HEK293 (cell line): ENCODE measurements at regions not wholly inside any gene's neighbourhood (a gene's known extent, or its start where the extent isn't known, plus 50 kb on each side); places are given as distances from the start of the nearest gene placed in this dataset.

Experiments
- CTCF ChIA-PET: fragments of 350-600 bp; formaldehyde crosslinking; extraction: SDS; loops from one replicate; lab custom pipeline; 2021; ENCODE audit warnings: antibody characterized with exemption; lab: Yijun Ruan, JAX
- POLR2A ChIA-PET: fragments of 300-600 bp; formaldehyde crosslinking; extraction: SDS; loops from one replicate; lab custom pipeline; 2020; ENCODE audit warnings: antibody characterized with exemption, inconsistent platforms; lab: Yijun Ruan, JAX
- H3K27ac ChIP-seq: fragments of 200-500 bp; sonication (Bioruptor generic); 2 replicates; pipeline ENCODE4 v1.5.1; 2014; ENCODE audit warnings: low read depth, low read length, control low read depth, inconsistent platforms; ENCODE audit errors: extremely low read depth
- H3K36me3 ChIP-seq, 2 experiments: fragments of 200-500 bp in 1 of 2; sonication (Bioruptor generic) in 1 of 2; 1 replicate in 1 of 2; 2 replicates in 1 of 2; pipeline ENCODE4 v1.5.1; 2014 to 2017; ENCODE audit warnings: inconsistent platforms in 2 of 2, low read length in 2 of 2; ENCODE audit not compliant: control insufficient read depth in 2 of 2, insufficient read depth in 1 of 2
- H3K4me1 ChIP-seq: fragments of 200-500 bp; sonication (Bioruptor generic); 2 replicates; pipeline ENCODE4 v1.5.1; 2014; ENCODE audit warnings: mild to moderate bottlenecking, low read length, inconsistent platforms; ENCODE audit not compliant: control insufficient read depth, insufficient read depth
- H3K4me3 ChIP-seq: 2 replicates; pipeline ENCODE4 v1.5.1; 2011; ENCODE audit warnings: low read depth, mild to moderate bottlenecking, control low read depth, low read length, moderate library complexity
- H3K9me3 ChIP-seq: fragments of 200-500 bp; sonication (Bioruptor generic); 2 replicates; pipeline ENCODE4 v1.5.1; 2014; ENCODE audit warnings: low read depth, low read length, inconsistent platforms; ENCODE audit not compliant: control insufficient read depth, insufficient read depth
- BCL11A ChIP-seq: fragments of 450-650 bp; formaldehyde crosslinking; IDR thresholded peaks from 2 replicates; pipeline ENCODE4 v1.5.1; 2016; ENCODE audit warnings: low read depth, missing biosample characterization, missing genetic modification characterization
- KLF9 ChIP-seq: fragments of 450-650 bp; formaldehyde crosslinking; IDR thresholded peaks from 2 replicates; pipeline ENCODE4 v1.5.1; 2016; ENCODE audit warnings: missing biosample characterization, missing genetic modification characterization, low read depth
- MEIS1 ChIP-seq: sonication (generic); formaldehyde crosslinking; IDR thresholded peaks from 2 replicates; pipeline ENCODE4 v1.8.1; 2022; ENCODE audit warnings: missing genetic modification reagents, mild to moderate bottlenecking, borderline replicate concordance
- OSR2 ChIP-seq: fragments of 450-650 bp; formaldehyde crosslinking; IDR thresholded peaks from 2 replicates; pipeline ENCODE4 v1.5.1; 2016; ENCODE audit warnings: missing biosample characterization, missing genetic modification characterization
- OVOL3 ChIP-seq: fragments of 450-650 bp; formaldehyde crosslinking; IDR thresholded peaks from 2 replicates; pipeline ENCODE4 v1.5.1; 2016; ENCODE audit warnings: missing biosample characterization, missing genetic modification characterization
- RBAK ChIP-seq: fragments of 450-650 bp; formaldehyde crosslinking; IDR thresholded peaks from 2 replicates; pipeline ENCODE4 v1.5.1; 2016; ENCODE audit warnings: missing biosample characterization, missing genetic modification characterization
- SP2 ChIP-seq: fragments of 450-650 bp; formaldehyde crosslinking; IDR thresholded peaks from 2 replicates; pipeline ENCODE4 v1.5.1; 2016; ENCODE audit warnings: missing biosample characterization, missing genetic modification characterization
- ZFP3 ChIP-seq: fragments of 450-650 bp; formaldehyde crosslinking; IDR thresholded peaks from 2 replicates; pipeline ENCODE4 v1.5.1; 2016; ENCODE audit warnings: low read depth, missing biosample characterization, missing genetic modification characterization
- ZNF121 ChIP-seq: fragments of 450-650 bp; formaldehyde crosslinking; IDR thresholded peaks from 2 replicates; pipeline ENCODE4 v1.5.1; 2016; ENCODE audit warnings: missing biosample characterization, missing genetic modification characterization
- ZNF138 ChIP-seq: fragments of 450-650 bp; formaldehyde crosslinking; IDR thresholded peaks from 2 replicates; pipeline ENCODE4 v1.5.1; 2016; ENCODE audit warnings: missing biosample characterization, missing genetic modification characterization, borderline replicate concordance
- ZNF146 ChIP-seq: fragments of 450-650 bp; formaldehyde crosslinking; IDR thresholded peaks from 2 replicates; pipeline ENCODE4 v1.5.1; 2016; ENCODE audit warnings: missing biosample characterization, missing genetic modification characterization
- ZNF16 ChIP-seq: fragments of 450-650 bp; formaldehyde crosslinking; IDR thresholded peaks from 2 replicates; pipeline ENCODE4 v1.5.1; 2016; ENCODE audit warnings: low read depth, missing biosample characterization, missing genetic modification characterization
- ZNF341 ChIP-seq: fragments of 450-650 bp; formaldehyde crosslinking; IDR thresholded peaks from 2 replicates; pipeline ENCODE4; 2016; ENCODE audit warnings: low read depth, missing biosample characterization, missing genetic modification characterization
- ZNF544 ChIP-seq: fragments of 450-650 bp; formaldehyde crosslinking; IDR thresholded peaks from 2 replicates; pipeline ENCODE4 v1.5.0; 2017; ENCODE audit warnings: missing biosample characterization, missing genetic modification characterization
- ZNF560 ChIP-seq: fragments of 450-650 bp; formaldehyde crosslinking; IDR thresholded peaks from 2 replicates; pipeline ENCODE4 v1.5.1; 2017; ENCODE audit warnings: missing biosample characterization, missing genetic modification characterization, borderline replicate concordance
- ZNF596 ChIP-seq: fragments of 450-650 bp; IDR thresholded peaks from 2 replicates; pipeline ENCODE4 v1.5.0; 2018; ENCODE audit warnings: missing biosample characterization, mild to moderate bottlenecking, missing genetic modification characterization, moderate library complexity
- ZNF621 ChIP-seq: fragments of 450-650 bp; formaldehyde crosslinking; IDR thresholded peaks from 2 replicates; pipeline ENCODE4 v1.5.1; 2017; ENCODE audit warnings: missing biosample characterization, missing genetic modification characterization
- ZNF677 ChIP-seq: fragments of 450-650 bp; IDR thresholded peaks from 2 replicates; pipeline ENCODE4 v1.5.0; 2018; ENCODE audit warnings: missing biosample characterization, mild to moderate bottlenecking, missing genetic modification characterization, moderate library complexity
- TF ChIP-seq, protein P1 (sequence below): fragments of 450-650 bp; formaldehyde crosslinking; IDR thresholded peaks from 2 replicates; pipeline ENCODE4 v1.5.1; 2017; ENCODE audit warnings: missing biosample characterization, missing genetic modification characterization
- TF ChIP-seq, protein P2 (sequence below): fragments of 450-650 bp; formaldehyde crosslinking; IDR thresholded peaks from 2 replicates; pipeline ENCODE4 v1.5.1; 2016; ENCODE audit warnings: missing biosample characterization, missing genetic modification characterization
- TF ChIP-seq, protein P3 (sequence below): fragments of 450-650 bp; formaldehyde crosslinking; IDR thresholded peaks from 2 replicates; pipeline ENCODE4 v1.5.1; 2016; ENCODE audit warnings: missing biosample characterization, missing genetic modification characterization, borderline replicate concordance
- TF ChIP-seq, protein P4 (sequence below): fragments of 450-650 bp; formaldehyde crosslinking; IDR thresholded peaks from 2 replicates; pipeline ENCODE4 v1.5.1; 2016; ENCODE audit warnings: missing biosample characterization, missing genetic modification characterization

DNA sequence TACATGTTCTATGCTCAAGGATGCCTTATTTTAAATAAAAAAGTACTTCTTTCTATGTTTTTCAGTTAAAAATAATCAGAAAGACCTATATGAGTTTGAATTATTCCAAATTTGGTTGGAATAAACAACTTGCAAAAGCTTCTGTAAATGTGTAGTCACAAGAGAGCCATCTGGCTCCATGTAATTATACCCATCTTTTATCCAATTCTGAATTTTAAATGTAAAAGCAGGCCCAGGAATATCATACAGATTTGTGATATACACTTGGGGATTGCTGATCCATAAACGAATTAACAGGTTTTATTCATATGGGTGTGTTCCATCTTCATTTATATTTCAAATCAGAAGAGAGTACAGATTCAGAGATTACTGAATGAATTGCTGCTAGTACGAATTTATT is 329.2 kb upstream of the LRFN5 start (continued):
- TF ChIP-seq, protein P1, sequence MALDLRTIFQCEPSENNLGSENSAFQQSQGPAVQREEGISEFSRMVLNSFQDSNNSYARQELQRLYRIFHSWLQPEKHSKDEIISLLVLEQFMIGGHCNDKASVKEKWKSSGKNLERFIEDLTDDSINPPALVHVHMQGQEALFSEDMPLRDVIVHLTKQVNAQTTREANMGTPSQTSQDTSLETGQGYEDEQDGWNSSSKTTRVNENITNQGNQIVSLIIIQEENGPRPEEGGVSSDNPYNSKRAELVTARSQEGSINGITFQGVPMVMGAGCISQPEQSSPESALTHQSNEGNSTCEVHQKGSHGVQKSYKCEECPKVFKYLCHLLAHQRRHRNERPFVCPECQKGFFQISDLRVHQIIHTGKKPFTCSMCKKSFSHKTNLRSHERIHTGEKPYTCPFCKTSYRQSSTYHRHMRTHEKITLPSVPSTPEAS (tag by site-specific recombination) = no peak
- TF ChIP-seq ZNF621 (tag by site-specific recombination) (no peak), SP2 (no peak), ZNF677 (tag by site-specific recombination) (no peak), ZNF121 (tag by site-specific recombination) (no peak)
- TF ChIP-seq, protein P2, sequence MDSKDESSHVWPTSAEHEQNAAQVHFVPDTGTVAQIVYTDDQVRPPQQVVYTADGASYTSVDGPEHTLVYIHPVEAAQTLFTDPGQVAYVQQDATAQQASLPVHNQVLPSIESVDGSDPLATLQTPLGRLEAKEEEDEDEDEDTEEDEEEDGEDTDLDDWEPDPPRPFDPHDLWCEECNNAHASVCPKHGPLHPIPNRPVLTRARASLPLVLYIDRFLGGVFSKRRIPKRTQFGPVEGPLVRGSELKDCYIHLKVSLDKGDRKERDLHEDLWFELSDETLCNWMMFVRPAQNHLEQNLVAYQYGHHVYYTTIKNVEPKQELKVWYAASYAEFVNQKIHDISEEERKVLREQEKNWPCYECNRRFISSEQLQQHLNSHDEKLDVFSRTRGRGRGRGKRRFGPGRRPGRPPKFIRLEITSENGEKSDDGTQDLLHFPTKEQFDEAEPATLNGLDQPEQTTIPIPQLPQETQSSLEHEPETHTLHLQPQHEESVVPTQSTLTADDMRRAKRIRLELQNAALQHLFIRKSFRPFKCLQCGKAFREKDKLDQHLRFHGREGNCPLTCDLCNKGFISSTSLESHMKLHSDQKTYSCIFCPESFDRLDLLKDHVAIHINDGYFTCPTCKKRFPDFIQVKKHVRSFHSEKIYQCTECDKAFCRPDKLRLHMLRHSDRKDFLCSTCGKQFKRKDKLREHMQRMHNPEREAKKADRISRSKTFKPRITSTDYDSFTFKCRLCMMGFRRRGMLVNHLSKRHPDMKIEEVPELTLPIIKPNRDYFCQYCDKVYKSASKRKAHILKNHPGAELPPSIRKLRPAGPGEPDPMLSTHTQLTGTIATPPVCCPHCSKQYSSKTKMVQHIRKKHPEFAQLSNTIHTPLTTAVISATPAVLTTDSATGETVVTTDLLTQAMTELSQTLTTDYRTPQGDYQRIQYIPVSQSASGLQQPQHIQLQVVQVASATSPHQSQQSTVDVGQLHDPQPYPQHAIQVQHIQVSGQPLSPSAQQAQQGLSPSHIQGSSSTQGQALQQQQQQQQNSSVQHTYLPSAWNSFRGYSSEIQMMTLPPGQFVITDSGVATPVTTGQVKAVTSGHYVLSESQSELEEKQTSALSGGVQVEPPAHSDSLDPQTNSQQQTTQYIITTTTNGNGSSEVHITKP (tag by site-specific recombination) = no peak

DNA sequence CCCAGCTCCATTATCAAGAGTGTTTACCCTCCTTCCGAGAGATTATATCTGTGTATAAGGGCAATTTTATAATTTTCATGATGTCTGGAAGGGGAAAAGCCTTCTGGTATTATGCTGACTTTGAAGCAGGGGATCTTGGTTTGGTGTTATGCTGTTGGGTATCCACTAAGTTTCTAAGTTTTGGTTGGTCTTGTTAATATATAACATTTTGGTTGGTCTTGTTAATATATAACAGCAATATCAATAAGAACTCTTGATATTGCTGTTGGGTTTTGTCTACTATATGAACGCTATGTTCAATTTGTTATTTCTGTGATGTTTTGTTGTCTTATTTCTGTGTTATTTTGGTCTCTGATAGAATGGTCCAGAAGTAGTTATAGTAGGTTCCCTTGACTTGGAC is 349.2 kb upstream of the LRFN5 start:
- TF ChIP-seq ZFP3 (tag by site-specific recombination) (no peak), ZNF544 (tag by site-specific recombination) (no peak), MEIS1 (no peak), OVOL3 (tag by site-specific recombination) (no peak), KLF9 (no peak)
- TF ChIP-seq, protein P3, sequence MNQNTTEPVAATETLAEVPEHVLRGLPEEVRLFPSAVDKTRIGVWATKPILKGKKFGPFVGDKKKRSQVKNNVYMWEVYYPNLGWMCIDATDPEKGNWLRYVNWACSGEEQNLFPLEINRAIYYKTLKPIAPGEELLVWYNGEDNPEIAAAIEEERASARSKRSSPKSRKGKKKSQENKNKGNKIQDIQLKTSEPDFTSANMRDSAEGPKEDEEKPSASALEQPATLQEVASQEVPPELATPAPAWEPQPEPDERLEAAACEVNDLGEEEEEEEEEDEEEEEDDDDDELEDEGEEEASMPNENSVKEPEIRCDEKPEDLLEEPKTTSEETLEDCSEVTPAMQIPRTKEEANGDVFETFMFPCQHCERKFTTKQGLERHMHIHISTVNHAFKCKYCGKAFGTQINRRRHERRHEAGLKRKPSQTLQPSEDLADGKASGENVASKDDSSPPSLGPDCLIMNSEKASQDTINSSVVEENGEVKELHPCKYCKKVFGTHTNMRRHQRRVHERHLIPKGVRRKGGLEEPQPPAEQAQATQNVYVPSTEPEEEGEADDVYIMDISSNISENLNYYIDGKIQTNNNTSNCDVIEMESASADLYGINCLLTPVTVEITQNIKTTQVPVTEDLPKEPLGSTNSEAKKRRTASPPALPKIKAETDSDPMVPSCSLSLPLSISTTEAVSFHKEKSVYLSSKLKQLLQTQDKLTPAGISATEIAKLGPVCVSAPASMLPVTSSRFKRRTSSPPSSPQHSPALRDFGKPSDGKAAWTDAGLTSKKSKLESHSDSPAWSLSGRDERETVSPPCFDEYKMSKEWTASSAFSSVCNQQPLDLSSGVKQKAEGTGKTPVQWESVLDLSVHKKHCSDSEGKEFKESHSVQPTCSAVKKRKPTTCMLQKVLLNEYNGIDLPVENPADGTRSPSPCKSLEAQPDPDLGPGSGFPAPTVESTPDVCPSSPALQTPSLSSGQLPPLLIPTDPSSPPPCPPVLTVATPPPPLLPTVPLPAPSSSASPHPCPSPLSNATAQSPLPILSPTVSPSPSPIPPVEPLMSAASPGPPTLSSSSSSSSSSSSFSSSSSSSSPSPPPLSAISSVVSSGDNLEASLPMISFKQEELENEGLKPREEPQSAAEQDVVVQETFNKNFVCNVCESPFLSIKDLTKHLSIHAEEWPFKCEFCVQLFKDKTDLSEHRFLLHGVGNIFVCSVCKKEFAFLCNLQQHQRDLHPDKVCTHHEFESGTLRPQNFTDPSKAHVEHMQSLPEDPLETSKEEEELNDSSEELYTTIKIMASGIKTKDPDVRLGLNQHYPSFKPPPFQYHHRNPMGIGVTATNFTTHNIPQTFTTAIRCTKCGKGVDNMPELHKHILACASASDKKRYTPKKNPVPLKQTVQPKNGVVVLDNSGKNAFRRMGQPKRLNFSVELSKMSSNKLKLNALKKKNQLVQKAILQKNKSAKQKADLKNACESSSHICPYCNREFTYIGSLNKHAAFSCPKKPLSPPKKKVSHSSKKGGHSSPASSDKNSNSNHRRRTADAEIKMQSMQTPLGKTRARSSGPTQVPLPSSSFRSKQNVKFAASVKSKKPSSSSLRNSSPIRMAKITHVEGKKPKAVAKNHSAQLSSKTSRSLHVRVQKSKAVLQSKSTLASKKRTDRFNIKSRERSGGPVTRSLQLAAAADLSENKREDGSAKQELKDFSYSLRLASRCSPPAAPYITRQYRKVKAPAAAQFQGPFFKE = no peak
- TF ChIP-seq, all 188 proteins: peak for 0
- Histone ChIP-seq H3K4me1 (no peaks in the 10 kb centered on the region), H3K9me3 (no peaks in the 10 kb centered on the region), H3K4me3 (no peak overlapping the region), H3K36me3 (no peaks in the 10 kb centered on the region), H3K27ac (no peak overlapping the region)
- ChIA-PET POLR2A (no interaction called here), CTCF (no interaction called here)

DNA sequence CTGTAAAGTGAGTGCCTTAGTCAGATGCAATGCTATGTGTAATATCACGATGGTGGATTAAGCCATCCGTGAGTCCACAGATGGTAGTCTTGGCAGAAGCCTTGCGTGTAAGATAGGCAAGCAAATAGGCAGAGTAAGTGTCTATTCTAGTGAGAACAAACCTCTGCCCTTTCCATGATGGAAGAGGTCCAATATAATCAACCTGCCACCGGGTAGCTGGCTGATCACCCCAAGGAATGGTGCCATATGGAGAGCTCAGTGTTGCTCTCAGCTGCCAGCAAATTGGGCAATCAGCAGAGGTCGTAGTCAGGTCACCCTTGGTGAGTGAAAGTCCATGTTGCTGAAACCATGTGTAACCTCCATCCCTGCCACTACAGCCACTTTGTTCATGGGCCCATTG is 371.2 kb upstream of the LRFN5 start:
- Histone ChIP-seq H3K4me1 (no peaks in the 10 kb centered on the region), H3K36me3 (no peaks in the 10 kb centered on the region), H3K9me3 (no peaks in the 10 kb centered on the region), H3K4me3 (no peak overlapping the region), H3K27ac (no peak overlapping the region)
- CTCF ChIA-PET = interaction anchor here (0.6 kb wide), 1 partner anchor 94 kb away, joined by 3 read pairs; no protein-coding TSS in a partner anchor
- POLR2A ChIA-PET = no interaction called here
- no peak for TF ChIP-seq MEIS1
- no peak for TF ChIP-seq ZNF341 (tag by site-specific recombination)
- TF ChIP-seq, protein P4, sequence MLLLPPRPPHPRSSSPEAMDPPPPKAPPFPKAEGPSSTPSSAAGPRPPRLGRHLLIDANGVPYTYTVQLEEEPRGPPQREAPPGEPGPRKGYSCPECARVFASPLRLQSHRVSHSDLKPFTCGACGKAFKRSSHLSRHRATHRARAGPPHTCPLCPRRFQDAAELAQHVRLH (tag by site-specific recombination) = no peak
- no peak for TF ChIP-seq ZNF138 (tag by site-specific recombination)
- TF ChIP-seq KLF9 = no peak
- no peak for TF ChIP-seq OSR2 (tag by site-specific recombination)
- no peak for TF ChIP-seq ZNF560 (tag by site-specific recombination)
- TF ChIP-seq RBAK (tag by site-specific recombination) = no peak
- TF ChIP-seq ZNF146 (tag by site-specific recombination) = no peak
- no peak for TF ChIP-seq ZNF121 (tag by site-specific recombination)
- no peak for TF ChIP-seq BCL11A (tag by site-specific recombination)
- no peak for TF ChIP-seq ZNF596 (tag by site-specific recombination)
- TF ChIP-seq ZNF16 (tag by site-specific recombination) = no peak
